Kidney tubule cell (primary cell): ENCODE measurements at regions not wholly inside any gene's neighbourhood (a gene's known extent, or its start where the extent isn't known, plus 50 kb on each side); places are given as distances from the start of the nearest gene placed in this dataset.

Experiments
- DNase-seq: peaks from one replicate; pipeline ENCODE4 v3.0.0-alpha.2; 2018; ENCODE audit warnings: low spot score

DNA sequence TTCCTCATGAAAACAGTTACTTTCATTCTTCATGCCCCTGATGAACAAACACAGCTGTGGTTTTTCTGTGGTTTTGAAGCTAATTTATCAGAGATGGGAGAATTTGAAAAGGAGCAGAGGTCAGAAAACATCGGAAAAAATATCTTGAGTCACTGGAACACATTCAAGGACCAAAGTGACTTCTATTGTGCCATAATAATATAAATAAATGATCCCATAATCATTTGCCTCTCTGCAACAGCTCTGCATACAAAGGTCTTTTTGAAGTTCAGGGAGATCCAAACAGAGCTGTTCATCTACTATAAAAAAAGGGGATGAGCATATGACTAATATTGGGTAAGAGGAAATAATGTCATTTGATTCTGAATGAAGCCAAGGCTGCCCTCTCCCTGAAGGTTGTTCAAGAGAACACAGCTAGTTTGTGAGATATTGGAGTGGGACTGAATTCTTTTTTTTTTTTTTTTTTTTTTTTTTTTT, 201.3 kb upstream of the GALNT5 start:
- peak; percentile 62 for DNase-seq

DNA sequence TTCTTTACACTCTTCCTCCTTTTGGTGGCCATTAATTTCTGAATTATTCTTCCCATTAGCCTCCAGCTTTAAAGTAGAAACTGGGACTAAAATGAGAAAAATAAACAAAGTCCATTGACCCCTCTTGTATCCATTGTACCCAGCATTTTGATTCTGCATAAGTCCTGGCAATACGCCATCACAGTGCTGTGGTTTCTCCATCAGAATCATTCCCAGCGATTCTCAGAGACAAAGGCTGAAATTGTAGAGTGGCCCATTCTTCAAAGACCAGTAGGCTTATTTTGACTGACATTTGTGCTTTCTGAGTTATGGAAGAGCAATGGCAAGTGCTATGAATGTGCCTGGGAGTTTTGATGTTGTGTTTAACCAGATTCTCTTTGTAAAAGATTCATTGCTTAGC, 199.3 kb upstream of the GALNT5 start:
- DNase-seq: no peak

DNA sequence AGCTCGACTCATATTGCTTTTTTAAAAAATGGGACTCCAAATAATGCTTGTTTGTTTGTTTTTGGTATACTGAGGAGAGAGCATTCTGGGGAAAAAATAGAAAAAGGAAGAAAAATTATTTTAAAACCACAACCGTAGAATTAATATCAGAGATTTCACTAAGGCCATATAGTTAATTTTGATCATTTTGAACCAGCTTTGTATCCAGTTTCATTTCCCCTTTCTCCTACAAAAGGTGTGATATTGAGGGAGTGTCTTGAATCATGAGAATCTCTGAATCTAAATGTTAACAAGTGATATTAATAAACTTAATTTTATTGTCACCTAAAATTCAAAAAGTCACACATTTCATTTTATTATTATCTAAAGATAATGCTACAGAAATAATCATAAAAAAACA, 198.5 kb upstream of the GALNT5 start:
- no peak for DNase-seq

DNA sequence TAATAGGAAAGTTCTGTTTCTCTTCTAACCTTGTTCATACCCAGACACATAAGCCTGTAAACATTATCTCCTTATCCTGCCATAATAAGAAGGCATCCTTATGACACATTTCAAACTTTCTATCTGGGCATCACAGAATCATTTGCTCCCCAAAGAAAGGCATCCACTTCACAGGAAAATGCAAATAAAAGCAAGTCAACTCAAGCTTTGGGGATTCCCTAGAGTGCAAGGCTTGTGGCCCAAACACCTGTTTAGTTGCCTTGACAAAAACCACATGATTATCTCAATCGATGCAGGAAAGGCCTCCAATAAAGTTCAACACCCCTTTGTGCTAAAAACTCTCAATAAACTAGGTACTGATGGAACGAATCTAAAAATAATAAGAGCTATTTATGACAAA, 195.7 kb upstream of the GALNT5 start:
- DNase-seq: no peak

DNA sequence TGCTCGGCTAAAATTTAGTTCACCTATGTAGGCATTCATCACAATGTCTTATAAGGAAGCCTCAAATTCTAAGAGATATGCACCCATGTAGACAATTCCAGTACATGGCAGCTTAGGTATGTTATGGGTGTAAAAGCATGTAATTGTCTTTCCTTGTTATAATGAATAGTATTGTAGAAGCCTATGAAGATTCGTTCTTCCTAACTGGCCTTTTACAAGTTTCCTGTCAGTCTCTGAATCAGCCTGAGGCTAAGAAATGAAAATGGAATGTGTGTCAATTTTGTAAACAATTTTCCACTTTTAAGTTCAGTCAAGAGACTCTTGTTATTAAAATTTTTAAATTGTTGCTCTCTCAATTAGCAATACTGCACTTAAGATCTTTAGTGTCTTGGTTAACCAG, 189.9 kb upstream of the GALNT5 start:
- DNase-seq: no peak

DNA sequence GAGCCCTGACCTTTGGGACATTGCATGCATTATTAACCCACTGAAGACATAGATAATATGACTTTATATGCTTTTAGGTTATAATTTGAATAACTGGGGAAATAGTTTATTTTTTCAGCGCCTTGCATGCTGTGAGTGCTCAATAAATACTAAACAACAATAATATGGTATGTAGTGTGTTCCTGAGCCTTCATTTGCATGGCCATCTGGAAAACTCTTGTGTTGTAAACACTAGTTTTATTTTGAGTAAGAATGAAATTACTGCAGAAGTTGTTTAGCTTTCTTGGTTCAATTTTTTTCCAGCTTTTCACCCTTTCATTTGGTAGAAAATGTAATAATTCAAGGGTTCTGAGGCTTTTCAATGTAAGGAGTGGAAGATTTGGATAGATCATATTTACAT, 189.3 kb upstream of the GALNT5 start:
- DNase-seq: no peak

DNA sequence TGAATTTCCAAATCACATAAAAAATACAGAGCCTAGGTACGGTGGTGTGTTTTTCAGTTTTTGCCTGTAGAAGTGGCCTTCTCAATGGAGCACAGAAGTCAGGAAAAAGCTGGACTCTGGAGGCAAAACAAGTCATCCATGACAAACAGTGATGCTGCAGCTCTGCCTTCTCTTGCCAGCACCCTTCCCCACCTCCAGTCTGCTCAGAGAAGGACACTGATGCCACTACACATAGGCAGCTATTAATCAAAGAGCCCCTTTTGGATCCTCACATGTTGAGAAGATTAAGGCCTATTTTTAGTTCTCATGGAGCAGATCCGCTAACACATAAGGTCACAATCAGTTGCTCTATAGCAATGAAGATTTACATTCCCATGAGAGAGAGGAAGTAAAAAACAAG, 181.6 kb upstream of the GALNT5 start:
- no peak for DNase-seq

DNA sequence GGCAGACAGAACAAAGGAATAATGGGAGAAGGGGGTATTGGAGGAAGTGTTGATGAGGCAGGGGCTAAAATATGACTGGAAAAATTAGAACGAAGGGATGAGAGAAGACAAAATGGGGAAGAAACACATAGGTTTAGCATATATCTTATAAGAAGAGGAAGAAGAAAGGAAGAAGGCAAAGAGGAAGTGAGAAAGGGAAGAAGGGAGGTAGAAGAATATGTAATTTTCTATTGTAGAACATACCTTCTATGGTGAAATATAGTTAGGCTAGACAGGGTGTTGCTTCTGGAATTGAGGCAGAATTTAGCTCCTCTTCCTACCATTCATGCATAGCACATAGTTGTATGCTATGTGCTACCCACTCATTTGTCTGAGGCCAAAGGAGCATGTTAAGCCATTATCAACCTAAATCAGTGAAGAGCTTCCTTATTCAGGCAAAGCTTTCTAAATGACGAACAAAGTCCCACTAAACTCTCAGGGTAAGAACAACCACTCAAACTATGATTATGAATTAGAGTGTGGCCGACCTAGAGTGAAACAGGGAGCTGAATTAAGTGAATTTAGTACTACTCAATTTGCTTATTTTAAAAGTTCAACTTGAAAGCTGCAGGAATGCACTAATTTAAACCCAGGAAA, 180.9 kb upstream of the GALNT5 start:
- no peak for DNase-seq

DNA sequence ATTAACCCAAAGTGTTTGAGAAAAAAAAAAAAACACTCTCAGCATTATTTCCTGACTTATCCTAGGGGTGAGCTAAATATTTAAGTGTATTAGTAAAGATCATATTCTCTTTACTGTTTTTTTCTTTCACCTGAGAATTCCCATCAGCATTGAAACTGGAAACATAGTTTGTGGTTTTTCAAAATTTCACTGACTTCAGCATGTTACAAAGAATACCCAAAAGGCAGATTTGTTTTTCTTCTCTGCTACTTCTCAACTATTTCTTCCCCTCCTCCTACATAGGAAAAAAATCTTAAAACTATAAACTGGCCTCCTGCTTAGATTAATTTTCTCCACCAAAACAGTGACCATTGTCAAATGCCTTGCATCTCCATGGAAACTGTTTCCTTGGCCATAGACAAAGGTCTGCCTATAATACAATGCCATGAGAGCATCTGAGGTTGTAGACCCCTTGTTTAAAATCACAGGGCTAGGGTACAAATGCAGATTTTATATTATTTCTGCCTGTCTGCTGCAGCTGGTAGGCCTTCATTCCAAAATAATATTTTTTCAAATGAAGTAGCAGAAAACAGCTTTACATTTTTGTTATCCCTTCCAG, 179.7 kb upstream of the GALNT5 start:
- no peak for DNase-seq

DNA sequence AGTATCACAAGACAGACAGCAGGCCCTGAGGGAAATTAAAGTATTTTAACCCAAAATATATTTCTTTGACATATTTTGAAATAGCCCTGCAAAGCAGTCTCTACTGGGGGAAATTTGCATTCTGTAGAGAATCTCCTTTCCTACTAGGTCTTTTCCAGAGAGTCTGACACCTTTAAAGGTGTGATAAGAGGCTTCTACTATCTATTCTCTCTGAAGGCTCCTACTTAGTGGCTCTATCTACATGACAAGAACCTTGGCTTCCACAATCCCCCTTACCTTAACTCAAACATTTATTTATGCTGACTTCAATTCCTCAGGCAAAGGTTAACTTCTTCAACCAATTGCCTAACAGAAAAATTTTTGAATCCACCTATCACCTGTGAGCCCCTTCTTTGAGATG, 174.6 kb upstream of the GALNT5 start:
- DNase-seq: no peak

DNA sequence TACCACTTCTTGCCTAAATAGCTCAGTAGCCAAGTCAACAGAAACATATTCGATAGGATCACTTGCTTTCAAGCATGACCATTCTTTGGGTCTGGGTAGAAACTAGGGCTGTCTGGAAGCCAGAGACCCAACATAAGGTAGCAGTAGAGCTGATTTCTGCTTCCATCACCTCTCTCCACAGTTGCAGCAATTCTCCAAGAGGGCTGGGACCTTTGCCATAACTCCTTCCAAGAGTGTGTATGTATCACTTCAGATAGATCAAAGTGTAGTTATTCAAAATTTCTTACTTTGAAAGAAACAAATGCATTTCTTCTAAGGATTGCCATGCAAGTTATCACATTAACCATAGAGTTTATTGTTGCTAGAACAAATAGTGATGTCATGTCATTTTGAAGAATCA, 172.0 kb upstream of the GALNT5 start:
- DNase-seq: no peak

DNA sequence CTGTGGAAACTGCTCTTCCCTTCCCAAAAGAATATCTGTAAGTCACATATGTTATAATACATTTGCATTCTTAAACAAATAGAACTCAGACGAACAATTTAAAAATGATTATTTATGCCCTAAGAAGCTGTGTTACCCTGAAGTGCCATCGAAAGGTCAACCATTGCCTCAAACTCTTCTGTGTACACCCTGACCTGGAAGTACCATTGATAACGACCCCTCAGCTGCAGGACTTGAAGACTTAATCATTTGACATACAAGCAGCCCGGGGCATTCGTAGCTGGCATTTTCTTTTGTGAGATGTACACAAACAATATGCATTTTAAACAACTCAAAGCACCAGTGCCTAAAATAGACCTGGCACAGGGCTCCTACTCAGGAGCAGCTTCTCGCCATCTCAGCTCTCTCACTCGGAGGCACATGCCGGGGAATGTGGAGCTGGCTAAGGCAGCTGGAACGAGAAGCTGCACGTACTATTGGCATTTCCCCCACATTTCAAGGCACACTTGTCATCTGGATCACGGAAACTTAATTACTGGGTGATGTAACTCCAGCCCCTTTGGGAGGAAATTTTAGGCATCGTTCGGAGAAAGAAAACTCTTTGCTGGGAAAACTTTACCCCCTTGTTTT, 170.0 kb upstream of the GALNT5 start:
- DNase-seq: no peak

DNA sequence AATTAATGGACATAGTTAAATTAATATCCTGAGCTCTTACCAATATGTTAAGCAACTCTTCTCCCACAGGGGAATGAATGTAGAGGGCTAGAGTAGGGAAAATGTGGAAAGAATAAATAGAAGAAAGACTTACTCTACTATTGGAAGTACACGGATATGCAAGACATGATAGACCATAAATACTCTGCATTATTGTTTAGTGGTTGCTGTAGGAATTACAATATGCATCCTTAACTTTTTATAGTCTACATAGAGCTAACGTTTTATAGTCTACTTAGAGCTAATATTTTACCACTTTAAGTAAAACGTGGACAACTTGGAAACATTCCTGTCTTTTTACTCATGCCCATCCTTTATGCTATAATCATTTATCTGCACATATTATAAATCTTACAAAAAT, 163.8 kb upstream of the GALNT5 start:
- DNase-seq: no peak

DNA sequence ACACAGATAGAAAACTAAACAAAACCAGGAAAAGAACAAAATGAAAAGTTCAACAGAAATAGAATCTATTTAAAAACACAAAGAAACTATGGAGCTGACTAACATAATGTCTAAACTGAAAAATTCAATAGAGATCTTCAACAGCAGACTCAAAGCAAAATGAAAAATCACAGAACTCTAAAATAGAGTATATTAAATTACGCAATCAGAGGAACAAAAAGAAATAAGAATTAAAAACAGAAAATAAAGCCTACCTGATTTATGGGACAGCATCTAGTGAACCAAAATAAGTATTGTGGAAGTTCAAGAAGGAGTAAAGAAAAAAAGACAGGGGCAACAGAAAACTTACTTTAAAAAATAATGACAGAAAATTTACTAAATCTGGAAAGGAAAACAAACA, 152.1 kb upstream of the GALNT5 start:
- no peak for DNase-seq

DNA sequence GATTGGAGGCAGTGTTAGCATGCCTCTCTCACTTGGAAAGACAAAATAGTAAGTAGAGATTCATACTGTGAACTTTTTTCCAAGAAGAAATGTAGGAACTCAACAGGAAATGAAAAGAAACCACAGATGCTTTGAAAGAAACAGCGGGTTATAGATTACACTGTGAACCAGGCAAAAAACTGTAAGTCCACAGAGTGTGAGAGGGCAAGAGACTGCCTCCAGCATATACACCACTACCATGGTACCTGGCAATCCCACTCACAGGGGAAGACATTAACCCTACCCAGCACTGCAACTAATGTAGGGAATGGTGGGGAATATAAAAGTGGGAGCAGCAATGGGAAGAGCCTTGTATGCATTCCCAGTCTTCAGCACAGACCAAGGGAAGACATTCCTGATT, 150.6 kb upstream of the GALNT5 start:
- DNase-seq: no peak

DNA sequence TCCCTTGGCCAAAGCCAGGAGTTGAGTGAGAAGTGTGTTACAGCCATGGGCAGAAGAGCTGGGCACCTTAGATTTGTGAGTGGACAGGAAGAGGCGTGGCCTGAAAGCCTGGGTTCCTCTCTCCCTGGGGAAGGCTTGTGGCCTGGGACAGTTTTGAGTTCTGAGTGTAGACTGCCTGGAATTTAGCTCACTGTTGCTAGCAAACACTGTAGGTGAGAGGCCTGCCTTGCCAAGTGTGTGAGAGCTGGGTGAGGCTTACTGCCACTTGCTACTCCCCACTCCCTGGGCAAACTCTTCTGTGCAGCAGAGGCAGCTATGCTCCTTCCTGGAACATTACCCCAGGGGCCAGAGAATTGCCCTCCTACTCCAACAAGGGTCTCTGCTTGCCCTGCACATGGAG, 150.0 kb upstream of the GALNT5 start:
- DNase-seq: peak; percentile 39

DNA sequence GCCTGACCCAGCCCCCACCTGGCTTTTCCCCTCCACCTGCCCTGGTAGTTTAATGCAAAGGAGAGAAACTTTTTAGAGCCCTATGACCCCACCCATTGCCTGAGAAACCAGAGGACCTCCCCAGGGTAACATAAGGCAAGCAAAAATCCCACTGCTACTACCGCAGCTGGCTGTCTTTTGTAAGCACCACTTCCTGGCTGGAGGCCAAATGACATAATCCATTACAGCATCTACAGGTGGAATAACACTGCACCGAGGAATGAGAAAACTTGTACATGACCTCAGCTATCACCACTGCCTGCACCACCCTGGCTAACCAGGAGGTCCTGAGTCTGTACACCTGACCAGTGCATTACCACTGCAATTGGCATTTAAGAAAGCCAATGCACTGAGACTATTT, 149.6 kb upstream of the GALNT5 start:
- DNase-seq: peak; percentile 86

DNA sequence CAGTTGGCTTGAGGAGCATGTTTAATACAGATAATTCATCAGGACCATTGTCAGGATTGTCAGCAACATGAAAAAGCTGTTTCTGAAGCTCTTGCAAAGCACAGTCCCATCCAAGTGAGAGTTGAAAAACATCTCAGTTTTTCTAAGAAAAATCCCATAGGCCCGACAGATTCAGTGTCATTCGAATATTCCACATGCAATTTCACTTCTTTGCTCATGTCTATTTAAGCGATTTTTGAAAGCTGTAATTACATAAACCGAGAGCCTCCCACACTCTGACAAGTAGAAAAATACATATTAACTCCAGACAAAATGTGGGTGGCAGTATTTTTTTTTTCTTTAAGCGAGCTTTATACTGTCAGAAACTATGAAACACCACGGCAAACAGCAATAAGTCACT, 134.7 kb upstream of the GALNT5 start:
- DNase-seq: no peak

DNA sequence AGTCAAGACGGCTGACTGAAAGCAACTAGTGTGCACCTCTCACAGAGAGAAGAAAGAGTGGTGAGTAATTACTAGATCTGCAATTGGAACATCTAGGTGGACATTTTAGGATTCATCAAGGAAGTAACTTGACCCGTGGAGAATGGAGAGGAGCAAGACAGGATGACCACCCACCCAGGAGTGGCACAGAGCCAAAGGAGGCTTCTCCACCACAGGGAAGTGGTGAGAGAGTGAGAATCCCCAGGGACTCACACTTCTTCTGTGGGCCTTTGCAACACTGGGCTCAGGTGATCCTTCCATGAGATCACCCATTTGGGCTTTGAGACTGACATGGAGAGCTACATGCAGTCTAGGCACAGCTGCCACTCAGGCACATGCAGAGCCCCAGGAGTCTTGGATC, 132.8 kb upstream of the GALNT5 start:
- peak; percentile 3 for DNase-seq

DNA sequence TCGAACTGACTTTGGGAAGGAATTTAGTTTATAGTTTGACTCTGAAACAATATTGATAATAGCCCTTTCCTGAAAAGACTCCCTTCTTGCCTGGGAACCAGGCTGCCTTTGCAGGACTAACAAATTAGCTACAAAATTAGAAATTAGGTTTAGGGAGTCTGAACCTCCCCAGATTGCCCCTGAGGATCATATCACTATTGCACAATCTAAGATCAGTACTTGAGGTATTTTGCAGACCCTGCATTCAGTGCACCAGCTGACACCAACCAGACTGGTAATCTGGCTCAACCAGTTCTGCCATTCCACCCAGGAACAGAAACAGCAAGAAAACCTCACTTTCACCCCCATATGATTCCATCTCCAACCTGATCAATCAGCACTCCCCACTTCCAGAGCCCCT, 131.8 kb upstream of the GALNT5 start:
- no peak for DNase-seq

DNA sequence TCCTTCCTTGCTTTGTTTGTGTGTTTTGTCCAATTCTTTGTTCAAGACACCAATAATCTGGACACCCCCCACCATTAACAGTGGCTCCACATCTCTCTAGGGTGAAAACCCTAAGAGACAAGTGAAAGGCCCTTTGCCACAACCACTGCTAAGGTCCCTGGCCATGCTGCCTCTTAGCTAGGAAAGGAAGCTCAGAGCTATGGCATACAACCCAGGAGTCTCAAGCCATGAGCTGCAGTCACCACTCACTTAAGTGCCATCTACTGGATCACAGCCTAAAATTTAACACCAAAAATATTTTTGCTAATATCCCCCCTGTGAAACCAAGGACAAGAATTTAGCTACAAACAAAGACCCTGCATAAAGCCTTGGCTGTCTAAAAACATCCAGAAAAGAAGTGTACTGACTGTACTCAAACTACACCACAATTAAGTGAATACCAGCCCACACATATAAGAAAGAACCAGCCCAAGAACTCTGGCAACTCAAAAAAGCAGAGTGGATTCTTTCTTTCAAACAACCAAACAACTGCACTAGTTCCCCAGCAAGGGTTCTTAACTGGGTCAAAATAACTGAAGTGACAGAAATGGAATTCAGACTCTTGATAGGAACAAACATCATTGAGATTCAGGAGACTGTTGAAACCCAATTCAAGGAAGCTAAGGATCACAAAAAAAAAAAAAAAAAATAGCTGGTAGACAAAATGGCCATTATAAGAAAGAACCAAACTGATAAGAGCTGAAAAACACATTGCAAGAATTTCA, 130.1 kb upstream of the GALNT5 start:
- DNase-seq: no peak

DNA sequence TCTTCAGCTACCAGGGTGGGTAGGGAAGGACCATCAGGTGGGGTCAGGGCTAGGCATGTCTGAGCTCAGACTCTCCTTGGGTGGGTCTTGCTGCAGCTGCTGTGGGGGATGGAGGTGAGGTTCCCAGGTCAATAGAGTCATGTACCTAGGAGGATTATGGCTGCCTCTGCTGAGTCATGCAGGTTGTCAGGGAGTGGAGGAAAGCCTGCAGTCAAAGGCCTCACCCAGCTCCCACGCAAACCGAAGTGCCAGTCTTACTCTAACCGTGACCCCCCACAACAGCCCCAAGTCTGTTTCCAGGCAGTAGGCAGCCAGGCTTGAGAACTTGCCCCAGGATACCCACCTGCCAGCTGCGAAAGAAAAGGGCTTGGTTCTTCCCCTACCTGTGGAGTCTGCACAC, 113.6 kb upstream of the GALNT5 start:
- DNase-seq: no peak

DNA sequence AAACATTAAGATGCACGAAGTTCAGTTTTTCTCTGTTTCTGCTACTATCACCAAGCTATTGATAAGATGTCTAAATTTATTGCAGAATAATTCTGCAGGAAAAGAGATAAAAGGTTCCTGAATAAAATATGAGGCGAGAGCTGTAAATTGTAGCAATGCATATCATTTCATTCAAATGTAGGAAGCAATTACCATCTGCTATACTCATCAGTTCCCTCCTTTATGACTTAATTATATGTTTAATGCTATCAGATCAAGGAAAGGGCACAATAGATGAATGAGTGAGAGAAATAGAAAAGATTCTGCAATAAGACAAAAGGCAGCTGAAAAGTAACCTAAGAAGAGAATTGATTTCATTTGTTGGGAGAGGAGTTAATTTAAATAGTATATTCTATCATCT, 108.2 kb upstream of the GALNT5 start:
- no peak for DNase-seq
